T-cell (primary cell): ENCODE measurements at regions not wholly inside any gene's neighbourhood (a gene's known extent, or its start where the extent isn't known, plus 50 kb on each side); places are given as distances from the start of the nearest gene placed in this dataset.

Source experiments
- ATAC-seq, 4 experiments: fragments of 200-7000 bp in 3 of 4; fragments of 150-1000 bp in 1 of 4; cut with Tn5 transposase; replicated peaks in 1 of 4; 1 replicate in 3 of 4; 2 replicates in 1 of 4; pipeline ENCODE4 v1.10.0; 2021; ENCODE audit warnings: moderate library complexity in 3 of 4, mild to moderate bottlenecking in 2 of 4, moderate number of reproducible peaks in 1 of 4
- CTCF ChIA-PET, 2 donors: fragments of 300-600 bp; sonication (Branson Sonifier 250); formaldehyde crosslinking; loops; one replicate each; lab custom pipeline; 2022; ENCODE audit warnings: antibody characterized with exemption in 2 of 2; lab: Charles Lee
- POLR2A ChIA-PET, 2 donors: fragments of 300-600 bp; sonication (Branson Sonifier 250); formaldehyde crosslinking; loops; one replicate each; lab custom pipeline; 2022; ENCODE audit warnings: antibody characterized with exemption in 2 of 2; lab: Charles Lee
- DNase-seq, 35 experiments: peaks; one replicate each; pipeline versions ENCODE4 v3.0.0 to v3.0.0-alpha.2; 2013 to 2023
- H3K27ac ChIP-seq: one replicate; pipeline ENCODE4 v1.5.1; 2013; ENCODE audit warnings: low read length
- H3K27me3 ChIP-seq, 2 experiments: replicated peaks in 1 of 2; 1 replicate in 1 of 2; 2 replicates in 1 of 2; pipeline versions ENCODE4 v1.6.1 to v1.7.0; 2013; ENCODE audit warnings: low read length in 1 of 2, mixed read lengths in 1 of 2; ENCODE audit not compliant: control insufficient read depth in 2 of 2, insufficient read depth in 2 of 2; ENCODE audit errors: extremely low read depth in 1 of 2
- H3K36me3 ChIP-seq, 2 donors: 1 replicate in 1 of 2; 2 replicates in 1 of 2; pipeline versions ENCODE4 v1.6.1 to v1.7.0; 2013; ENCODE audit warnings: low read length in 1 of 2; ENCODE audit not compliant: control insufficient read depth in 2 of 2, insufficient read depth in 1 of 2; ENCODE audit errors: extremely low read depth in 1 of 2
- H3K4me1 ChIP-seq, 2 experiments: 1 replicate in 1 of 2; 2 replicates in 1 of 2; pipeline versions ENCODE4 v1.6.1 to v1.7.0; 2013; ENCODE audit warnings: low read length in 2 of 2, mixed read lengths in 1 of 2; ENCODE audit not compliant: insufficient read depth in 2 of 2, control insufficient read depth in 1 of 2; ENCODE audit errors: extremely low read depth in 1 of 2
- H3K4me3 ChIP-seq, 2 donors: 1 replicate in 1 of 2; 2 replicates in 1 of 2; pipeline versions ENCODE4 v1.5.1 to v1.7.0; 2013; ENCODE audit warnings: mild to moderate bottlenecking in 2 of 2, low read length in 1 of 2, moderate library complexity in 1 of 2; ENCODE audit not compliant: control insufficient read depth in 1 of 2; ENCODE audit errors: extremely low read depth in 1 of 2
- H3K9me3 ChIP-seq: 2 replicates; pipeline ENCODE4 v1.7.0; 2013
- H3K27ac Mint-ChIP-seq, 2 donors: one replicate each; pipeline ENCODE4 v1.8.0; 2020 to 2021; ENCODE audit warnings: mild to moderate bottlenecking in 2 of 2, mixed read lengths in 2 of 2
- H3K27me3 Mint-ChIP-seq, 2 donors: one replicate each; pipeline ENCODE4 v1.8.0; 2021 to 2022; ENCODE audit warnings: mixed read lengths in 2 of 2
- H3K36me3 Mint-ChIP-seq: one replicate; pipeline ENCODE4 v1.8.0; 2021; ENCODE audit warnings: mixed read lengths
- H3K4me1 Mint-ChIP-seq, 3 donors: one replicate each; pipeline ENCODE4 v1.8.0; 2020 to 2022; ENCODE audit warnings: mixed read lengths in 3 of 3, mild to moderate bottlenecking in 1 of 3
- H3K4me3 Mint-ChIP-seq, 3 donors: one replicate each; pipeline ENCODE4 v1.8.0; 2020 to 2022; ENCODE audit warnings: mild to moderate bottlenecking in 3 of 3, mixed read lengths in 3 of 3, moderate library complexity in 3 of 3
- H3K9me3 Mint-ChIP-seq, 3 donors: one replicate each; pipeline ENCODE4 v1.8.0; 2020 to 2022; ENCODE audit warnings: mixed read lengths in 3 of 3
- WGBS: methylation state at CpG from one replicate; pipeline ENCODE4 v1.1.5; 2013; ENCODE audit warnings: missing lambda C conversion rate; ENCODE audit not compliant: insufficient coverage; 5-methylcytosine and 5-hydroxymethylcytosine counted together

DNA sequence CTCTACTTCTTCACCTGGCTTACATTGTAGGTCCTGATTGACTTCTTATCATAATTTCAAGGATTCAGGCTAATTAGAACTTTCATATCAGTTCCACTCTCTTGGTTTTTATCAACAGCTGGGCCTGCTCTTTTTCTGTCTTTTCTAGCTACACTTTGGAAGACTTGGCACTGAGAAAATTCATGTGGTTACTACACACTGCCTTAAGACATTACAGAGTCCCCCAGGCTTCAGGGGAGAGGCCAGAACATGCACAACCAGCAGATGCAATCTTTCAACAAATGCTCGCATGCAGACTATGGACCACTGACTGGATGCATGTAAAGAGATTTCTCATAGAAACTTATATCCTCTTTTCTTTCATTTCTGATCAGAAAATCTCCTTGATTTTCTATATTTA, 423.5 kb downstream of the TUSC7 start:
- Mint-ChIP-seq H3K4me3 (no peak overlapping the region), H3K36me3 (no peaks in the 10 kb centered on the region), H3K27me3 (no peaks in the 10 kb centered on the region), H3K27ac (no peak overlapping the region), H3K4me1 (no peaks in the 10 kb centered on the region), H3K9me3 (peaks cover 0 to 5% (median 3%) of the 10 kb centered on the region in 3 donors)
- ATAC-seq (no peak), DNase-seq (no peak)
- WGBS = no CpG with 5 or more reads among the region's 1 CpG
- POLR2A ChIA-PET = no interaction called here
- H3K27me3 ChIP-seq = no peaks in the 10 kb centered on the region
- no peak overlapping the region for H3K27ac ChIP-seq
- H3K4me1 ChIP-seq = no peaks in the 10 kb centered on the region
- CTCF ChIA-PET = no interaction called here
- H3K4me3 ChIP-seq = no peak overlapping the region
- no peaks in the 10 kb centered on the region for H3K9me3 ChIP-seq
- H3K36me3 ChIP-seq = no peaks in the 10 kb centered on the region

- no peak overlapping the region for H3K4me3 ChIP-seq
- ChIA-PET CTCF (no interaction called here), POLR2A (interaction anchor here in 1 of 2 donors (0.8 kb wide), 1 partner anchor 1953 kb away, joined by 3 read pairs; no protein-coding TSS in a partner anchor)
- no peak overlapping the region for H3K27ac ChIP-seq
- Mint-ChIP-seq H3K9me3 (peaks cover 0 to 5% (median 0%) of the 10 kb centered on the region in 3 donors), H3K27me3 (no peaks in the 10 kb centered on the region), H3K4me1 (no peaks in the 10 kb centered on the region), H3K36me3 (no peaks in the 10 kb centered on the region), H3K27ac (no peak overlapping the region), H3K4me3 (no peak overlapping the region)
- no peaks in the 10 kb centered on the region for H3K27me3 ChIP-seq
- no peaks in the 10 kb centered on the region for H3K4me1 ChIP-seq
- ATAC-seq (no peak), DNase-seq (no peak)
- H3K9me3 ChIP-seq = no peaks in the 10 kb centered on the region
- H3K36me3 ChIP-seq = no peaks in the 10 kb centered on the region
Observed at GRCh38 chr3:117135207-117135606, 425.6 kb downstream of the TUSC7 start.

GRCh38 chr3:117136003-117136402, 426.4 kb downstream of the TUSC7 start:
- H3K27ac Mint-ChIP-seq = no peak overlapping the region
- Histone ChIP-seq H3K4me3 (no peak overlapping the region), H3K27ac (no peak overlapping the region), H3K27me3 (no peaks in the 10 kb centered on the region), H3K9me3 (no peaks in the 10 kb centered on the region), H3K36me3 (no peaks in the 10 kb centered on the region), H3K4me1 (no peaks in the 10 kb centered on the region)
- ChIA-PET POLR2A (interaction anchor here in 1 of 2 donors (0.8 kb wide), 1 partner anchor 1953 kb away, joined by 3 read pairs; no protein-coding TSS in a partner anchor), CTCF (no interaction called here)
- H3K4me1 Mint-ChIP-seq = no peaks in the 10 kb centered on the region
- no peak for DNase-seq
- WGBS = no CpG with 5 or more reads among the region's 1 CpG
- peaks cover 0 to 3% (median 0%) of the 10 kb centered on the region in 3 donors for H3K9me3 Mint-ChIP-seq
- no peaks in the 10 kb centered on the region for H3K36me3 Mint-ChIP-seq
- no peaks in the 10 kb centered on the region for H3K27me3 Mint-ChIP-seq
- no peak for ATAC-seq
- H3K4me3 Mint-ChIP-seq = no peak overlapping the region

GRCh38 chr3:117137065-117137464, 427.5 kb downstream of the TUSC7 start:
- Histone ChIP-seq H3K4me3 (no peak overlapping the region), H3K36me3 (no peaks in the 10 kb centered on the region), H3K27me3 (no peaks in the 10 kb centered on the region), H3K27ac (no peak overlapping the region), H3K9me3 (no peaks in the 10 kb centered on the region), H3K4me1 (no peaks in the 10 kb centered on the region)
- Mint-ChIP-seq H3K4me3 (no peak overlapping the region), H3K27ac (no peak overlapping the region), H3K36me3 (no peaks in the 10 kb centered on the region), H3K4me1 (no peaks in the 10 kb centered on the region), H3K27me3 (no peaks in the 10 kb centered on the region), H3K9me3 (peaks cover 0 to 2% (median under 1%) of the 10 kb centered on the region in 3 donors)
- ATAC-seq = no peak
- ChIA-PET POLR2A (no interaction called here), CTCF (interaction anchor here in 1 of 2 donors (0.7 kb wide), 1 partner anchor 45 kb away, joined by 3 read pairs; no protein-coding TSS in a partner anchor)
- no CpG with 5 or more reads among the region's 1 CpG for WGBS
- no peak for DNase-seq

DNA sequence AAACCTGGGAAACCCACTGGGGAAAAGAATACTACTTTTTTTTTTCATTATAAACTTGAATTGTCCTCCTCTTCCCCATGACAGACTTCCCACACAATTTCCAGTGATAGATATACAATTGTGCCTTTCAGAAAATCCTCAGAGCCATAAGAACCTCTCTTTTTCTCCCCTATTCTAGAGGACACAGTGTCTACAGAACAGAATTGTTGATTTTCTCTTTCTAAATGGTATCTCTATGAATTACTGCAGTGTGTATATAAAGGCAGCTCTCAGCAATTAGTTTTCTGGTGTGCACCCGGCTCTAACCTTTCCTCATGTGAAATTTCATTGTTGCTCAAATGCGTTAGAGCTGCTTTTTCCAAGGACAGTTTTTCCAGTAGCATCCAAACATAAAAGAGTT, 430.1 kb downstream of the TUSC7 start:
- WGBS = no CpG with 5 or more reads among the region's 2 CpGs
- Mint-ChIP-seq H3K4me3 (no peak overlapping the region), H3K4me1 (no peaks in the 10 kb centered on the region), H3K27ac (no peak overlapping the region), H3K27me3 (no peaks in the 10 kb centered on the region), H3K36me3 (no peaks in the 10 kb centered on the region), H3K9me3 (peaks cover 0 to 9% (median 5%) of the 10 kb centered on the region in 3 donors)
- Histone ChIP-seq H3K27ac (no peak overlapping the region), H3K9me3 (no peaks in the 10 kb centered on the region), H3K27me3 (no peaks in the 10 kb centered on the region), H3K4me3 (no peak overlapping the region), H3K4me1 (no peaks in the 10 kb centered on the region), H3K36me3 (no peaks in the 10 kb centered on the region)
- ChIA-PET POLR2A (no interaction called here), CTCF (no interaction called here)
- no peak for DNase-seq
- ATAC-seq = no peak

GRCh38 chr3:117141812-117142211, 432.2 kb downstream of the TUSC7 start:
- no peak overlapping the region for H3K27ac Mint-ChIP-seq

GRCh38 chr3:117144853-117145252, 435.3 kb downstream of the TUSC7 start:
- WGBS = 50% methylated on average over 2 of the region's 5 CpGs
- Mint-ChIP-seq H3K27me3 (no peaks in the 10 kb centered on the region), H3K4me1 (no peaks in the 10 kb centered on the region), H3K27ac (no peak overlapping the region), H3K36me3 (no peaks in the 10 kb centered on the region), H3K4me3 (no peak overlapping the region), H3K9me3 (peaks cover 0 to 9% (median 7%) of the 10 kb centered on the region in 3 donors)
- Histone ChIP-seq H3K9me3 (no peaks in the 10 kb centered on the region), H3K27me3 (no peaks in the 10 kb centered on the region), H3K4me1 (no peaks in the 10 kb centered on the region), H3K27ac (no peak overlapping the region), H3K36me3 (no peaks in the 10 kb centered on the region), H3K4me3 (no peak overlapping the region)
- ATAC-seq (no peak), DNase-seq (no peak)
- ChIA-PET POLR2A (no interaction called here), CTCF (no interaction called here)

More at GRCh38 chr3:117141812-117142211, 432.2 kb downstream of the TUSC7 start:
- no peaks in the 10 kb centered on the region for H3K4me1 ChIP-seq
- H3K27me3 Mint-ChIP-seq = no peaks in the 10 kb centered on the region
- H3K9me3 ChIP-seq = no peaks in the 10 kb centered on the region
- no peaks in the 10 kb centered on the region for H3K36me3 ChIP-seq
- no peaks in the 10 kb centered on the region for H3K4me1 Mint-ChIP-seq
- no peak overlapping the region for H3K4me3 ChIP-seq
- CTCF ChIA-PET = no interaction called here
- H3K27me3 ChIP-seq = no peaks in the 10 kb centered on the region
- DNase-seq = no peak
- no peak for ATAC-seq
- POLR2A ChIA-PET = no interaction called here
- H3K4me3 Mint-ChIP-seq = no peak overlapping the region
- no peaks in the 10 kb centered on the region for H3K36me3 Mint-ChIP-seq
- H3K9me3 Mint-ChIP-seq = peaks cover 0 to 9% (median 5%) of the 10 kb centered on the region in 3 donors
- no peak overlapping the region for H3K27ac ChIP-seq
